Transverse colon (tissue), 4 donors: ENCODE measurements at regions not wholly inside any gene's neighbourhood (a gene's known extent, or its start where the extent isn't known, plus 50 kb on each side); places are given as distances from the start of the nearest gene placed in this dataset.

Experiments used
- DNase-seq: peaks from one replicate; pipeline ENCODE4 v3.0.0-alpha.2; 2019
- H3K27ac ChIP-seq, 4 donors: fragments of 200-600 bp; sonication (generic); 2 replicates each; pipeline ENCODE4 v1.5.1; 2016 to 2018; ENCODE audit warnings: inconsistent platforms in 4 of 4
- H3K27me3 ChIP-seq: fragments of 200-600 bp; sonication (generic); 2 replicates; pipeline ENCODE4 v1.5.1; 2017; ENCODE audit warnings: inconsistent platforms
- H3K36me3 ChIP-seq, 4 donors: fragments of 200-600 bp; sonication (generic); 2 replicates each; pipeline ENCODE4 v1.5.1; 2017 to 2019; ENCODE audit warnings: inconsistent platforms in 4 of 4
- H3K4me1 ChIP-seq, 4 donors: fragments of 200-600 bp; sonication (generic); 2 replicates each; pipeline ENCODE4 v1.5.1; 2017 to 2020; ENCODE audit warnings: inconsistent platforms in 4 of 4
- H3K4me3 ChIP-seq, 4 donors: fragments of 200-600 bp; sonication (generic); 1 replicate in 1 of 4; 2 replicates in 3 of 4; pipeline versions ENCODE4 v1.5.1 to v1.6.1; 2017 to 2019; ENCODE audit warnings: inconsistent platforms in 4 of 4
- H3K9me3 ChIP-seq, 2 donors: fragments of 200-600 bp; sonication (generic); 2 replicates each; pipeline ENCODE4 v1.5.1; 2017 to 2019; ENCODE audit warnings: inconsistent platforms in 2 of 2
- CTCF ChIP-seq, 5 experiments: fragments of 200-600 bp in 3 of 5; fragments of 450-650 bp in 2 of 5; sonication (generic) in 3 of 5; IDR thresholded peaks; 1 replicate in 2 of 5; 2 replicates in 3 of 5; pipeline ENCODE4 v1.5.1; 2016 to 2017; ENCODE audit warnings: antibody characterized with exemption in 5 of 5, inconsistent platforms in 3 of 5, mild to moderate bottlenecking in 2 of 5, moderate library complexity in 1 of 5
- EP300 ChIP-seq: sonication (generic); formaldehyde crosslinking; IDR thresholded peaks from one replicate; pipeline ENCODE4 v1.6.1; 2017; ENCODE audit warnings: antibody characterized with exemption, low read depth
- POLR2A ChIP-seq: fragments of 450-650 bp; IDR thresholded peaks from one replicate; pipeline ENCODE4 v1.6.1; 2016; ENCODE audit warnings: antibody characterized with exemption, mild to moderate bottlenecking, moderate library complexity
- POLR2AphosphoS5 ChIP-seq, 3 donors: sonication (generic); formaldehyde crosslinking; IDR thresholded peaks; one replicate each; pipeline ENCODE4 v1.6.1; 2016; ENCODE audit warnings: antibody characterized with exemption in 3 of 3
- WGBS, 2 donors: methylation state at CpG; one replicate each; pipeline ENCODE4 v1.1.5; 2018; ENCODE audit warnings: low coverage in 1 of 2; 5-methylcytosine and 5-hydroxymethylcytosine counted together
- in situ Hi-C, 4 donors: fragments of 200-750 bp; cut with MboI; loops; one replicate each; pipeline versions ENCODE4 v1.15.0 to v1.15.1; 2017; ENCODE audit warnings: low sequenced_read_pairs in 3 of 4, low pct_ligation_motif_present in 1 of 4, low pct_unique_long_range_greater_than_20kb in 1 of 4
- intact Hi-C: fragments of 100-400 bp; cut with DNase I; formaldehyde crosslinking; loops from one replicate; pipeline ENCODE4 v1.15.1; 2023; ENCODE audit warnings: low total_unique reads

GRCh38 chr1:104531990-104532389 lies 782.3 kb downstream of the AMY1C start:
- Histone ChIP-seq H3K36me3 (no peaks in the 10 kb centered on the region), H3K4me3 (no peak overlapping the region), H3K9me3 (peaks cover 0 to 6% of the 10 kb centered on the region in 2 donors), H3K27ac (no peak overlapping the region), H3K4me1 (no peaks in the 10 kb centered on the region), H3K27me3 (no peaks in the 10 kb centered on the region)
- WGBS, 2 donors: 73 to 82% methylated on average over 2 of the region's 2 CpGs
- no peak for DNase-seq
- in situ Hi-C loops: no loop called here
- TF ChIP-seq POLR2A (no peak), CTCF (IDR thresholded peaks at IDR 0.05) (no peak), POLR2AphosphoS5 (IDR thresholded peaks at IDR 0.05) (no peak), EP300 (no peak)
- intact Hi-C loops: no loop called here

DNA sequence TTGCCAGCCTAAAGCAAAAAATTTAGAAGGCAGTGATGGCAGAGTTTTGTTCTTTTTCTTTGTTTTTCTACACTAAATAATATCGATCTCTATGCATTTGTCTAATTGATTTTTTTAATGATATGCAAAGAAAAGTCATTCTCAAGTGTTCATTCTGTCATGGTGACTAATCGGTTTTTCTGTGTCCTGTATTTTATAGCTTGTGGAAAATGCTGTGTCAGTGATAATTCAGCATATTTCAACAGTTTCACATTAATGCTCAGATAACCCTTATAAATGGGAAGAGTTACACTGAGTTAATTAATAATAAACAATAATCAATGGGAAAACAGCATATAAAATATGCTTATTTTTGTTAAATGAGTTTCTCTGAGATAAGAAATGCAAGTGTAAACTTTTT lies 824.9 kb downstream of the AMY1C start:
- TF ChIP-seq CTCF (IDR thresholded peaks at IDR 0.05): no peak
- no peak for TF ChIP-seq POLR2A
- no peak for TF ChIP-seq POLR2AphosphoS5 (IDR thresholded peaks at IDR 0.05)
- TF ChIP-seq EP300: no peak
- H3K4me1 ChIP-seq: no peaks in the 10 kb centered on the region
- intact Hi-C loops: no loop called here
- in situ Hi-C loops: no loop called here
- no peak for DNase-seq
- 62 to 68% methylated on average over 2 of the region's 2 CpGs for WGBS, 2 donors
- no peaks in the 10 kb centered on the region for H3K36me3 ChIP-seq
- no peaks in the 10 kb centered on the region for H3K27me3 ChIP-seq
- no peaks in the 10 kb centered on the region for H3K9me3 ChIP-seq
- H3K27ac ChIP-seq: no peak overlapping the region
- no peak overlapping the region for H3K4me3 ChIP-seq

DNA sequence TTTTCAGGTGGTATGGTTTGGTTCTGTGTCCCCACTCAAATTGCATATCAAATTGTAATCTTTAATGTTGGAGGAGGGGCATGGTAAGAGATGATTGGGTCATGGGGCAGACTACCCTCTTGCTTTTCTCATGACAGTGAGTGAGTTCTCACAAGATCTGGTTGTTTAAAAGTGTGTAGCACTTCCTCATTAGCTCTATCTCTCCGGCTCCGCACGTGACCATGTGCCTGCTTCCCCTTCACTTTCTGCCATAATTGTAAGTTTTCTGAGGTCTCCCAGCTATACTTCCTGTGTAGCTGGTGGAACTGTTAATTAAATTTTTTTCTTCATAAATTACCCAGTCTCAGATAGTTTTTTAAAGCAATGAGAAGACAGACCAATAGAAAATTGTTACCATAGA lies 843.2 kb downstream of the AMY1C start:
- WGBS, 2 donors: 58 to 63% methylated on average over 3 of the region's 3 CpGs

DNA sequence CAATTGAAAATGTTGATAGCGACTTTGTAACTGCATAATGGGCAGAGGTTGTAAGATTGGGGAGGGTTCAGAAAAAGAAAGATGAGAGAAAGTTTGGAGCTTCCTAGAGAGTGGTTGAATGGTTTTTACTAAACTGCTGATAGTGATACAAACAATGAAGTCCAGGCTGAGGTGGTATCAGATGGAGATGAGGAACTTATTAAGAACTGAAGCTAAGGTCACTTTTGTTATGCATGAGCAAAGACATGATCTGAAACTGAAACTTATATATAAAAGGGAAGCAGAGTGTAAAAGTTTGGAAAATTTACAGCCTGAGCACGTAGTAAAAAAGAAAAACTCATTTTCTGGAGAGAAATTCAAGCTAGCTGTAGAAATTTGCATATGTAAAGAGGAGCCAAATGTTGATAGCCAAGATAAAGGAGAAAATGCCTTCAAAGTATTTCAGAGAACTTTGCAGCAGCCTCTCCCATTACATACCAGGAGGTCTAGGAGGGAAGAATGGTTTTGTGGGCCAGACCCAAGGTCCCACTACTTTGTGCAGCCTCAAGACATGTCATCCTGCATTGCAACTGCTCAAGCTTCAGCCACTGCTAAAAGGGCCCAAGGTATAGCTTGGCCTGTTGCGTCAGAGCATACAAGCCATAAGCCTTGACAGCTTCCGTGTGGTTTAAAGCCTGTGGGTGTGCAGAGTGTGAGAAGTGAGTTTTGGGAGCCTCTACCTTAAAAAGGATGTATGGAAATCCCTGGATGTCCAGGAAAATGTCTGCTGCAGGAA lies 843.9 kb downstream of the AMY1C start:
- Histone ChIP-seq H3K4me1 (no peaks in the 10 kb centered on the region), H3K27ac (no peak overlapping the region), H3K4me3 (no peak overlapping the region), H3K9me3 (no peaks in the 10 kb centered on the region), H3K36me3 (no peaks in the 10 kb centered on the region), H3K27me3 (no peaks in the 10 kb centered on the region)
- intact Hi-C loops (no loop called here), in situ Hi-C loops (no loop called here)
- no peak for DNase-seq
- TF ChIP-seq EP300 (no peak), POLR2AphosphoS5 (IDR thresholded peaks at IDR 0.05) (no peak)
- WGBS, 2 donors: 52 to 60% methylated on average over 4 of the region's 4 CpGs

More for the DNA sequence above, 843.2 kb downstream of the AMY1C start:
- H3K36me3 ChIP-seq: no peaks in the 10 kb centered on the region
- no peaks in the 10 kb centered on the region for H3K27me3 ChIP-seq
- intact Hi-C loops: no loop called here
- DNase-seq: no peak
- in situ Hi-C loops: no loop called here
- H3K27ac ChIP-seq: no peak overlapping the region
- no peaks in the 10 kb centered on the region for H3K4me1 ChIP-seq
- TF ChIP-seq POLR2AphosphoS5 (IDR thresholded peaks at IDR 0.05) (no peak), CTCF (IDR thresholded peaks at IDR 0.05) (no peak), POLR2A (no peak), EP300 (no peak)
- H3K4me3 ChIP-seq: no peak overlapping the region
- no peaks in the 10 kb centered on the region for H3K9me3 ChIP-seq

DNA sequence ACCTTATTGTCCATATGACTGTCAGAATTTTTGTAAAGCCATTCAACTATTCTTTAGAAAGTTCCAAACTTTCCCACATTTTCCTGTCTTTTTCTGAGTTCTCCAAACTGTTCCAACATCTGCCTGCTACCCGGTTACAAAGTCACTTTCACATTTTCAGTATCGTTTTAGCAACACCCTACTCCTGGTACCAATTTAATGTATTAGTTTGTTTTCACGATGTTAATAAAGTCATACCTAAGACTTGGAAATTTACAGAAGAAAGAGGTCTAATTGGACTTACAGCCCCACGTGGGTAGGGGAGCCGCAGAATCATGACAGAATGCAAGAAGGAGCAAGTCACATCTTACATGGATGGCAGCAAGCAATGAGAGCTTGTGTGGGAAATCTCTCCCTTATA lies 867.8 kb downstream of the AMY1C start:
- H3K27me3 ChIP-seq: no peaks in the 10 kb centered on the region
- H3K36me3 ChIP-seq: no peaks in the 10 kb centered on the region
- no peak overlapping the region for H3K27ac ChIP-seq
- WGBS, 2 donors: 88 to 90% methylated on average over 5 of the region's 5 CpGs
- H3K4me3 ChIP-seq: no peak overlapping the region
- peaks cover 0 to 9% of the 10 kb centered on the region in 2 donors for H3K9me3 ChIP-seq
- no peaks in the 10 kb centered on the region for H3K4me1 ChIP-seq
- in situ Hi-C loops: no loop called here
- intact Hi-C loops: no loop called here
- DNase-seq: no peak
- TF ChIP-seq EP300: no peak
- no peak for TF ChIP-seq POLR2A
- TF ChIP-seq POLR2AphosphoS5 (IDR thresholded peaks at IDR 0.05): no peak
- TF ChIP-seq CTCF (IDR thresholded peaks at IDR 0.05): no peak
